GM23248 (cell line): ENCODE measurements at regions not wholly inside any gene's neighbourhood (a gene's known extent, or its start where the extent isn't known, plus 50 kb on each side); places are given as distances from the start of the nearest gene placed in this dataset.

Experiments
- EZH2 ChIP-seq: fragments of 200-600 bp; sonication (generic); IDR thresholded peaks from 2 replicates; pipeline ENCODE4 v1.6.1; 2018; ENCODE audit warnings: antibody characterized with exemption, mild to moderate bottlenecking; ENCODE audit not compliant: insufficient read depth, poor library complexity, severe bottlenecking
- EZH2phosphoT487 ChIP-seq: fragments of 200-600 bp; sonication (generic); IDR thresholded peaks from 2 replicates; pipeline ENCODE4 v1.6.1; 2018; ENCODE audit warnings: antibody characterized with exemption, moderate library complexity, mild to moderate bottlenecking, low read depth; ENCODE audit not compliant: insufficient read depth

DNA sequence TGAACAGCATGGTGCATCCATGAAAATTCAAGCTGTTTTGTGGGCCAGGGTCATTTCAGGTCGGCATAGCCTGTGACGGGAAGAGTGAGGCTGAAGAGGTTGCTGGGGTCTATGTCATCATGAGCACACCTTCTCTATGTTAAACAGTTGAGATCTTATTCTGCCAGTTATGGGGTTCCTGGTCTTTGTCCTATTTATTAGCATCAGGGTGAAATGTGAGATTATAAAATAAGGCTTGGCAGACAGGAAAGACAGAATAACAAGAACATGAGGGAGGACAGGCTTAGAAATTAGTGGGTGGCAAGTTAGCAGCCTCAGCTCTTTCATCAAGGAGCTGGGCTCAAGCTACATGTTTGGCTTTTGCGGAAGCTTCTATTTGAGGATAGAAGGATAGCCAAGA, 51.7 kb upstream of the CLNK start:
- TF ChIP-seq EZH2 (no peak), EZH2phosphoT487 (no peak)
